Loucy (cell line): ENCODE measurements at regions not wholly inside any gene's neighbourhood (a gene's known extent, or its start where the extent isn't known, plus 50 kb on each side); places are given as distances from the start of the nearest gene placed in this dataset.

Experiments
- EZH2phosphoT487 ChIP-seq: fragments of 200-600 bp; IDR thresholded peaks from 2 replicates; pipeline ENCODE4 v1.6.1; 2018; ENCODE audit warnings: antibody characterized with exemption, mild to moderate bottlenecking, moderate library complexity, borderline replicate concordance
- TF ChIP-seq, protein P1 (sequence below): fragments of 200-600 bp; sonication (generic); conservative IDR thresholded peaks from 2 replicates; pipeline ENCODE4 v1.5.1; 2014; ENCODE audit warnings: mild to moderate bottlenecking, antibody characterized with exemption, low read length

GRCh38 chr3:109648027-109648426, 310.7 kb upstream of the DPPA4 start:
- TF ChIP-seq, protein P1, sequence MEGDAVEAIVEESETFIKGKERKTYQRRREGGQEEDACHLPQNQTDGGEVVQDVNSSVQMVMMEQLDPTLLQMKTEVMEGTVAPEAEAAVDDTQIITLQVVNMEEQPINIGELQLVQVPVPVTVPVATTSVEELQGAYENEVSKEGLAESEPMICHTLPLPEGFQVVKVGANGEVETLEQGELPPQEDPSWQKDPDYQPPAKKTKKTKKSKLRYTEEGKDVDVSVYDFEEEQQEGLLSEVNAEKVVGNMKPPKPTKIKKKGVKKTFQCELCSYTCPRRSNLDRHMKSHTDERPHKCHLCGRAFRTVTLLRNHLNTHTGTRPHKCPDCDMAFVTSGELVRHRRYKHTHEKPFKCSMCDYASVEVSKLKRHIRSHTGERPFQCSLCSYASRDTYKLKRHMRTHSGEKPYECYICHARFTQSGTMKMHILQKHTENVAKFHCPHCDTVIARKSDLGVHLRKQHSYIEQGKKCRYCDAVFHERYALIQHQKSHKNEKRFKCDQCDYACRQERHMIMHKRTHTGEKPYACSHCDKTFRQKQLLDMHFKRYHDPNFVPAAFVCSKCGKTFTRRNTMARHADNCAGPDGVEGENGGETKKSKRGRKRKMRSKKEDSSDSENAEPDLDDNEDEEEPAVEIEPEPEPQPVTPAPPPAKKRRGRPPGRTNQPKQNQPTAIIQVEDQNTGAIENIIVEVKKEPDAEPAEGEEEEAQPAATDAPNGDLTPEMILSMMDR = no peak
- TF ChIP-seq EZH2phosphoT487 = no peak
